ENCODE measurements at regions not wholly inside any gene's neighbourhood (a gene's known extent, or its start where the extent isn't known, plus 50 kb on each side); places are given as distances from the start of the nearest gene placed in this dataset.

DNA sequence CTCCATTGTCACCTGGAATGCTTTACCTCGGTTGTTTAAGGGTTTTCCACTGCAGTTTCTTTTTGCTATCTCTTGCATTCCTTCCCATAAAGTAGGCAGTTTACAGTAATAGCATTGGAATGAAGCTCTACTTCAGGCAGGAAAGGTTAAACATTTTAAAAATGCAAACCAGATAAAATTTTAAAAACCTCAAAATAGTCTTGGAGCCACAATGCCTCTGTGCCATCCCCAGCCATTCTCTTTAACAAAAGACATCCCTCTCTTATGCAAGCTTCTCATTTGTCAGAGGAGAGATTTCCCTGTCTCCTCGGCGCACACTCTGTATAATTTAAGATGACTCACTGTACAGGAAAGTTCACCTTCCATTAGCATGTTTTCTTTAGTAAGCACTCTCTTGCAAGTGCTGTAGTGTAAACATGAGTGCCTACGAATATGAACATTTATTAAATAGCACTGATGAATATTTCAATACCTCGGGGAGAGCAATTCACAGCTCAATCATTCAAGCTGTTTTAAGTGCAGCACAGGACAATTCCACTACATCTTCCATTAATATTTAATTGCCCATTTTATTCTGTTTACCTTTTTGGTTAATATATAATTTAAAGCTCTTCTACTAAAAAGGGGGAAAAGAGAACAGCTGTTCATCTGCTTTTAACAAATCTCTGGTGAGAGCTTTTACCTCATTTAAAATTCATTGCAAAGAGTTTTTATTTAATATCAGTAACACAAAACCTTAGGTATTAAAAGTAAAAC is 343.6 kb downstream of the SPATA31D1 start:
- no peak for DNase-seq

DNA sequence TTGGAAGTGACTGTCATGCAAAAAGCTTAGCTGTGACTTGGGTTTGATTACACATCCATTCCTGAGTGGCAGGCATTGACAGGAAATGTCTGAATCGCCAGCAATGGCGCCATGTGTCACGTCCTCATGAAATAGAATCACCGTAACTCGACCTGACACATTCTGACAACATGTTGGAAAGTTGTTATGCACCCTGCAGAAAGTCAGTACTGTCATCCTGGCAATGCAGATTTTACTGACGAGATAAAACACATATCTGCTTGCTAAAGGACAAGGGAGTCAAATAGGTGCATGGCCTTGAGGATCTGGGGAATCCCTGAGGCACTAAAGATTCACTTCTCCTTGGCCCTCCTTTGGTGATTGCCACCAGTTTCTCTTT is 344.2 kb downstream of the SPATA31D1 start:
- DNase-seq = no peak

DNA sequence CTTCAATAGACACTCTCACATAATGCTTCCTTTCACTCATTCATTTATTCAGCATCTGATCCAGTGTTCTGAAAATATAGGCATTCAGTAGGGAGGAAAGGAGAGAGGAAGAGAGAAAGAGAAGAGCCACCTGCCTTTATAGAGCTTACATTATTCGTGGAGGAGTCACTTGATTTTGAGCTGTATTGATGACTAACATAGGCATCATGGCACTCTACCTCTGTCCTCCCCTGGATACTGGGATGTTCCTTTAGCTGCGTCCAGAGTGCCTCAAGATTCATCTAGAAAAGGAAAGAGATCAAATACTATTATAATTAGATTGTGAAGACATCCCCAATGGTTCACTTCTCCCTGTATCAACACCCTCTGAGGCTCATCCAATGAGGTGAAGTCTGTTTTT is 345.1 kb downstream of the SPATA31D1 start:
- DNase-seq = no peak

DNA sequence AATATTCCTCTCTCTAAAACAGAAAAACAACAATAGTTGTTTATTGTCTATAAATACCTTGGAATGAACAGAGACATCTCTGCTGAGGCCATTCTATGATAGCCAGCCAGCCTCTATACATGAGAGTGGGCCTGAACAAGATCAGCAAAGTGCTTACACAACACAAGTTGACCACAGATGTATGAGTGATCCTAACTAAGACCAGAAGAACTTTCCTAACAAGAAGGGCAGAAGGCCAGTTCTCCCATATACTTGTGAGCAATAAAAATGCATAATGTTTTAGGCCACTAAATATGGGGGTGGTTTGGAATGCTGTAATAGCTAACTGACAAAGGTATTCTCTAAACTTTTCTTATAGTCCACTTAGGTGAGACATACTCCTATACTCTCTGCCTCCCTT is 345.7 kb downstream of the SPATA31D1 start:
- no peak for DNase-seq

DNA sequence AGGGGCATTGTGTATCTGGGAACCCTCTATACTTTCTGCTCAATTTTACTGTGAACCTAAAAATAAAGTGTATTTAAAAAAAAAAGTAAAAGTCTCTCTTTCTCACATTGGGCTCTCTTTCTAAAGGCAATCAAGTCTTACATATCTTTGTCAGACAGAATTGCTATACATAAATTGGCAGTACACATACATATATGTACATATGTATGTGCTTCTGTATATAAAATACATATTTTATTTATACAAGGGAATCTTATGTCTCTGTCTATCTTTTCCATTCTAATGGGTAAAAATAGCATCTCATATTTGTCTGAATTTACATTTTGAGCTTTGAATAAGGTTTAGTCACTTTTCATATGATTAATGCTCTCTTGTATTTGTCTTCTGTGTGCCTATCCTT is 348.8 kb downstream of the SPATA31D1 start:
- DNase-seq = no peak

DNA sequence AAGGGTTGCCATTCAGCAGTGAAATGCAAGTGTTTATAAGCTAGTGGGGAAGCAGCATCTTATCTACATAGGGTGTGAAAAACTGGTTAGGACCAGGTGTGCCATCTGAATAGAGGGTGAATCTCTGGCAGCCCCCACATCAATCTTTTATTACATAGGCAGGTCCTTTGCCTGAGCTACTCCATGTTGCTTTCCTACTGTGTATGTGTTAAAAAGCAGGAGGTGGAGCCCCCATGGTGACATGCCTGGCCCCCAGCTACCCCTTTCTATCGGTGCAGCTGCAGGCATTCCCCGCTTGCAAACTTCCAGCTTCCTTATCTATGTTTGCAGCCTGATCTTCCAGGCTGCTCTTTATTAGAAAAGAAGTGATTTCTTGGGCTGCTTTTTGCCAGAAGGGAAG is 353.5 kb downstream of the SPATA31D1 start:
- DNase-seq = no peak

DNA sequence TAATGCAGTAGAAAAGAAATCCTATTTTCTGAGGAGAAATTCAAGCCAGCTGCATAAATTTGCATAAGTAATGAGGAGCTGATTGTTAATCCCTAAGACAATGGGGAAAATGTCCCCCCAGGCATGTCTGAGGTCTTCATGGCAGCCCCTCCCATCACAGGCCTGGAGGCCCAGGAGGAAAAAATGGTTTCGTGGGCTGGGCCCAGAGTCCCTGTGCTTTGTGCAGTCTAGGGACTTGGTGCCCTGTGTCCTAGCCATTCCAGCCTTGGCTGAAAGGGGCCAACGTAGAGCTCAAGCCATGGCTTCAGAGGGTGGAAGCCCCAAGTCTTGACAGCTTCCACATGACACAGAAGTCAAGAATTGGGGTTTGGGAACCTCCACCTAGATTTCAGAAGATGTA is 357.5 kb downstream of the SPATA31D1 start:
- no peak for DNase-seq

DNA sequence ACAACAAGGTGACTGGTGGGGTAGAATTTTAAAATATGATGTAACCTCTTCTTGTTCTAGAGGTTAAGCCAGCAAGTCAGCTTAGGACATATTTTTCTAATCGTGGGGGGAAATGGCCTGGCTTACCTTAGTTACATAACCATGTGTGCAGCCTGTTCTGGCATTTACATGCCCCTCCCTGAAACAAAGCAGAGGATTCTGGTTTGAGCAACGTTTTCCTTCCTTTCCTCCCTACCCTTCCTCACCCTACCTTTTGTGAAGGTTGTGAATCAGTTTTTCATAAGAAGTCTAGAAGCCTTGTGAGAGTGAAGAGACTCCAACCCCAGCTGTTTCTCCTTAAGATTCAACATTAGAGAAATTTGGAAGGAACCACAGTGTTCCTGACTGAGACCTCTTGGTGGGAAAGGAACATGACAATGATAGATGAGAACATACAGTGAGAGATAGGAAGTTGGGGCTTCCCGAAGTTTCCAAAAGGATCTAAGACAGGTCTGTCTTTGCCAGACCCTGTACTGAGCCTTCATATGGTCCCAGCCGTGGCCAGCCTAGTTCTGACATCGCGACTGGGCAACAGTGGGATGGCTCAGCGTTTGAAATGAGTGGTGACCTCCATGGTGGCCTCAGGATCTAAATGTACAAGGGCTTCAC is 365.2 kb downstream of the SPATA31D1 start:
- DNase-seq = no peak

DNA sequence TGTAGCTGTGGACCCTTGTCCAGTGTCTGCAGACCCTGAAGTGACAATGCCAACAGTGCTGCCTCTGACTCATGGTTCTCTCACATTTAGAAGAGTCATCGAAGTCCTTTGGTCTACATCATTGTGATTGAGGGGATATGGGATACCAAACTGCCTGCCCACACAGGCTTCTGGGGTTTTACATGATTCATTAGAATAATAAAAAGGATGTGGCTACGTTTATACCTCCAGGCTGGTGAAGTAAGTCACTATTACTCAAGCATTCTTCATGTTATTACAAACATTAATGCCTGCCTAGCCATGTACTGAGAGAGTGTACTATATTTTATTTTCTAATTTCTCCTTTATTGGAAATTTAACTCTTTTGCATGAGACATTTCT is 365.7 kb downstream of the SPATA31D1 start:
- DNase-seq = no peak

DNA sequence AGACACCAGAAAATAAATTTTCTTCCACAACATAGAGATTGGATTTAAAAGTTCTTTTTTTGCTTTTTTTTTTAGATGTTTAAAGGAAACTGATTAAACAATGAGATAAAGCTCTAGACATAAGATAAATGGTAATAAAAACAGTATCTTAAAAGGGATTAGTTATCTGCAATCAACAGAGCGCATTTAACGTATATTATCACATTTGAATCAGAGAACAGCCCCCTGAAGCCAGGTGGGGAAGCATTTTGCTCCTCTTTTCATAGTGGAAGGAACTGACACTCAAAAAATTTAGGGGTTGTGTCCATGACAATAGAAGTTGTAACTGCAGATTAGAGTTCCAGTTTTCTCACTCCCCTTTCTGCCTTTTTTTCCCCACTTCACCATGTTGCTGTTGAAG is 367.6 kb downstream of the SPATA31D1 start:
- DNase-seq = no peak

DNA sequence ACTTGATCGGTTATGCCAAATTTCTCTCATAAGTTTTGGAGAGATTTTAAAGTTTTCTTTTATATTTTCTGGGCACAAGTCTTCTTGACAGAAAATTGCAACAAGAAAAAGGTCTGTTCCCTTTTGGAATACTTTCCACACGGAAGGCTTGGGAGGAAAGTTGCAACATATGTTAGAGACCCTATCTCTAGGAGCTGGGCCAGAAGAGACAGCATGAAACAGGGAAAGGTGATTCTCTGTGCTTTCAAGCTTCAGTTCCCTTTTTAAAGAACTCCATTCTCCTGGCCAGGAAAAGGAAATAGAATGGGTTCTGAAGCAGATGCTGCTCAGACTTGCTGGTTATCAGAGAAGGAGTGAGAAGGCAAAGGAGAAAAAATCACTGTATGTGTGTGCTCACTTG is 368.3 kb downstream of the SPATA31D1 start:
- DNase-seq = no peak

DNA sequence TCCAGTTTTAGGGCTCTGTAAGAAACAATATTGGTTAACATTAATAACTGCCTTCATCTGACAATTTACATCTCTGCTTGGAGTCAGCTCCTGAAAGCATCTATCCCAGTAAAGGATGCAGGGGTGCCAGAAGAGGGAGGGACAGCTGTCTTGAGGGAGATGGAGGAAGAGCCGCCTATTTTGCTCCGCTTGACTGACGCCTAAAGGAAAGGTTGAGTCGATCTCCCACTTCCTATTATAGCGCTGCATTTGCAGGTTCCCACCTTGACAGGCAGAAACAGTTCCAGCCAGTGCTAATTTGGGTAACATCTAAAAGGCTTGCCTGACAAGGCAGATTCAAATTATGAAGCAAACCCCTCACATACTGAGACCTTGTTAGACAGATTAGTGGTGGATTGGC is 374.6 kb downstream of the SPATA31D1 start:
- DNase-seq = no peak

DNA sequence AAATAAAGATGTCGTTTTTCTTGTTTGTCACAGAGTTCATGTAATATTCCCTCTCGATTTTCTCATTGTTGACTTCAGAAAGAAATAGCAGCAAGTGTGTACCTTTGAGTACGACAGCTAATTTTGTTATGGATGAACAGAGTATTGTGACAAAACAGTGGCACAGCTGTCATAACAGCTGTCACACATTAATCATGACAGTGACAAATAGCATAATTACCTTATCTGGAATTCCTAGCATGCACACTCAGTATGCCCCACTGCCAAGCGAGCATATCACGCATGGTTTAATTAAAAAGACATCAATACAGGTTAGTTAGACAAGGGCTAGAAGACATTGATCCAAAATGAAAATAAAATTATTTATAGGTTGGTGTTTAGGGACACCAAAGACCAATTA is 375.1 kb downstream of the SPATA31D1 start:
- DNase-seq = no peak

DNA sequence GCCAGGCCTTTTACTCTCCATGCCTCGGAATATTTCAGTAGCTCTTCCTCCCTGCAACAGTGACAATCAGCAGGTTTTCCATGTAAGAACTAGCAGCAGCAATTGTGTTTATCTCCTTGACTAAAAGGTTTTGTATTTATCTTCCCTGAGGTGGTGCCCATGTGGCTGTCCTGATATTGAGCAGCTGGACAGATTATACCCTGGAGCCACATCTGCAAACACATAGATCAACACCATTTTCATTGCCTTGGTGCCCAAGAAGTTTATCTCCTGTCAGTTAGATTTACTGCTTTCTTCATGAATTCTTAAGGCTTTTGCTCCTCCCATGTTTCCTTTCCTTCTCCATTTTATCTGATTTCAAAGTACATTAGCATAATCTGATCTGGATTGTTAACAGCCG is 378.4 kb downstream of the SPATA31D1 start:
- DNase-seq = no peak

DNA sequence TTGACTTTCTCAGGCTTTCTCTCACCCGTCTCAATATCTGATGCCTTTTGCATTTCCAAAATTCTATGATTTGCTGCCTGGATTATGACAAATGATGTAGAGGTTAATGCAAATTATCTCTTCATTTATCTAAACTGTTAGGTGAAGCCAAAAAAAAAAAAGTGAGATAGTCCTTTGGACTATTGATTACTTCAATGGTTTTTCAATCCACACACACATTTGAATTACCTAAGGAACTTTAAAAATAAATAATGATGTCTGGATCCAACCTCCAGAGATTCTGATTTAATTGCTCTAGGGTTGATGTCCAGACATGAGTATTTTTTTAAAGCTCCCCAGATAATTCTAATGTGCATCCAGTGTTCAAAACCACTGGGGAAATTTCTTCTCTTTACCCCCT is 379.4 kb downstream of the SPATA31D1 start:
- DNase-seq = no peak

DNA sequence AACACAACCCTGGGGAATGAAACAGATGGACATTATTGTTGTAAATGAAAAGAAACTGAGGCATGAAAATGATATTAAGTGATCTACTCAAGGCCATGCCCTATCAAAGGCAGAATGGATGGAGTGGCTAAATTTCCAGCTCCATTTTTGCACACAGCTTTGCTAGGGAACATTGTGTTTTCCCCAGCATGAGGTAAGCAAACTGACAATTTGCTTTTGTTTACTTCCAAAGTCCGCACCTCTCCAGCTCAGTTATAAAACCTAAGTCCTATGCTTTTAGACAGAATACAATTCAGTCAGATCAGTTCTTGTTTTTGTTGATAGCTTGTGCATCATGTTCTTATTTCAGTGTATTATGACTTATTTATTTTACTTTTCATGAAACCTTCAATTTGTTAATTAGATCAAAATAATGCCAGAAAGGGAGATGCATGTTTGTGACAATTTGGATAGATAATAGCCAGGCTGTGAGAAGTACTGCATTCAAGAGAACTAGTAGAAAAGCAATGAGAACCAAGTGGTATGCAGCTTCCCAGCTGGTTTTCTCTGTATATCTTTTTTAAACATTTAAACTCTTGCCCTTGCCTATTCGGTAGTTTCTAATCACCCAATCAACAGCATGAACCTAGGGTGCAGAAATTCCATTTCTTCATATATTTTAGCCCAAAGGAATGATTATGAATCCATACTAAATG is 380.8 kb downstream of the SPATA31D1 start:
- no peak for DNase-seq

DNA sequence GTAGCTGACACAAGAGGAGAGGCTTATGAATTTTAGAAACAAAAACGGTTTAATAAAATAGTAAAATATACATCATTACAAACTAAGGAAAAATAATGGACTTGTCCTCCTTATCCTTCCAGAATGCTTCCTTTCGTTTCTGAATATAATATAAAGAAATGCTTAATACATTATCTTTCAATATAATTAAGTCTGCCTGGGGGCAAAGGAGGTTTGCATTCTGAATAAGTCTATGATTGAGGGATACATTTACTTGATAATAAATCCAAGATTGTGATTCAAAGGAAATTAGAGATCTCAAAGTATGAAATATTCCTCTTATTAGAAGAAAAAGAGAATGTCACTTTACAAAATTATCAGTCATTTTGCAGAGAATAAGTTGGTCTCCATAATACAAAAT is 386.5 kb downstream of the SPATA31D1 start:
- no peak for DNase-seq

DNA sequence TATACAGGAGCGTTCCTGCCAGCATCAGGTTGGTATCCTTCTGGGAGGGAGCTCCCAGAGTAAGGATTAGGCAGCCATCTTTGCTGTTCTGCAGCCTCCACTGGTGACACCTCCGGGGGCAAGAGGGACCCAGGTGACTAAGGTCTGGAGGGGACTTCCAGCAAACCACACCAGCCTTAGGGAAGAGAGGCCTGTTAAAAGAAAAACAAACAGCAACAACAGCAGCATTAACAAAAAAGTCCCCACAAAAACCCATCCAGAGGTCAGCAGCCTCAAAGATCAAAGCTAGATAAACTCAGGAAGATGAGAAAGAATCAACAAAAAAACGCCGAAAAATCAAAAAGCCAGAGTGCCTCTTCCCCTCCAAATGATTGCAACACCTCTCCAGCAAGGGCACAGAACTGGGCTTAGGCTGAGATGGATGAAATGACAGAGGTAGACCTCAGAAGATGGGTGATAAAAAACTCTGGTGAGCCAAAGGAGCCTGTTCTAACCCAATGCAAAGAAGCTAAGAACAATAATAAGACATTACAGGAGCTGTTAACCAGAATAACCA is 388.2 kb downstream of the SPATA31D1 start:
- no peak for DNase-seq

DNA sequence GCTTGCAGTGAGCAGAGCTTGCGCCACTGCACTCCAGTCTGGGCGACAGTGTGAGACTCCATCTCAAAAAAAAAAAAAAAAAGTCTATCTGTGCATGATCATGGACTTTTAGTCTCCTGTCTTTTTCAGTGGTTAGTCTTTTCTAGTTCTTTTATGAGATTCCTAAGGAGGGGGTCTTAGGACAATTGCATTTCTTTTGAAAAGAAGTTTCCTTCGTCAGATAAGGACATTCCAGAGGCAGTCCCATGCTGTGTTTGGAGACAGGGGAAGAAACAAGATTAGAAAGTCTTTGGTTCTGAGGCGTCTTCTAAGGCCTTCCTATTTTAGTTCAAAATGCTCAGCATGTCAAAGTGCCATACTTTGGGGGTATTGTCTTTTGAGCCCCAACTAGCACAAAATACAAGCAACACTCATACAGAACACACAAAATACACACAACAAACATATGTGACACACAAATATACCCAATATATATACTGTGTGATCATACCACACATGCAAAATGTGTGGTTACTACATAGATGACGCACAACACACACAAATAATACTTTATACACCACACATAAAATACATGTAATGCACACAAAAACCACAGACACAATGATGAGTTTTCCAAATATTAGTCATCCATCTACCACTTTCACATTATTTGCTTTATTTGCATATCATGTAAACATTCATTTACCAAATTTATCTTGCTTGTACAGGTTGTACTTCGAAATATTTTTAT is 394.5 kb downstream of the SPATA31D1 start:
- DNase-seq = no peak

DNA sequence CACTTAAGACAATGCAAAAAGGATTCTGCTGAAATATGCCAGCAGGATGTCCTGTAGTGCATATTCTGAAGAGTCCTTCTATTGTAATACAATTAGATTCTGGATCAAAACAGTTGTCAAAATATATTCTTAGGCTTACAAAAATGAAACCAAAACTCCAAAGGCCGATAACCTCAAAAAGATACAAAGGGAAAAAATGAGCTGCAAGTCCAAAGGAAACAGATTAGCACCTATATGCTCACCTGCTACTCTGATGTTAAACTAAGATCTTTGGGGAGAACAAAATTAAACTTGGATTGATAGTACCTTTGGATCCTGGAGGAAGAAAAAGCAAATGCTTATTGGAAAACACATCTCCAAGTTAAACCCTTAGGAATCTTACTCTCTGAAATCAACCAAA is 397.1 kb downstream of the SPATA31D1 start:
- no peak for DNase-seq

DNA sequence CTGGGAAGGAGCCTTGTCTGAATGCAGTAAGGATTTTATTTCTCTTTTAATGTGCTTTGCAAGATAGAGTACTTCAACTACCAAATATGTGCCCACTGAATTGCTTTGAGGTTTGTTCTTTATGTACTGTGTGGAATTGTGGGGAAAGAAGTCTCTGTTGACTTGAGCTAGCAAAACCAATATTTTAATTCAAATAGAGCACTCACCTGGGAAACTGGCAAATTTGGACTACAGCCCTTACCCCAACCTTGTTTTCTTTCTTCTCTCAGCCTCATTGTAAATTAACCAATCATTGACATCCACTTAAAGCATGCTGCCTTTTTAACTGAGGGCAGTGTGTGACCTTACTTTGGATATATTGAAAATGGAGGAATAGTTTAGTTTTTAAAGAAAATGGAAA is 409.0 kb downstream of the SPATA31D1 start:
- no peak for DNase-seq

DNA sequence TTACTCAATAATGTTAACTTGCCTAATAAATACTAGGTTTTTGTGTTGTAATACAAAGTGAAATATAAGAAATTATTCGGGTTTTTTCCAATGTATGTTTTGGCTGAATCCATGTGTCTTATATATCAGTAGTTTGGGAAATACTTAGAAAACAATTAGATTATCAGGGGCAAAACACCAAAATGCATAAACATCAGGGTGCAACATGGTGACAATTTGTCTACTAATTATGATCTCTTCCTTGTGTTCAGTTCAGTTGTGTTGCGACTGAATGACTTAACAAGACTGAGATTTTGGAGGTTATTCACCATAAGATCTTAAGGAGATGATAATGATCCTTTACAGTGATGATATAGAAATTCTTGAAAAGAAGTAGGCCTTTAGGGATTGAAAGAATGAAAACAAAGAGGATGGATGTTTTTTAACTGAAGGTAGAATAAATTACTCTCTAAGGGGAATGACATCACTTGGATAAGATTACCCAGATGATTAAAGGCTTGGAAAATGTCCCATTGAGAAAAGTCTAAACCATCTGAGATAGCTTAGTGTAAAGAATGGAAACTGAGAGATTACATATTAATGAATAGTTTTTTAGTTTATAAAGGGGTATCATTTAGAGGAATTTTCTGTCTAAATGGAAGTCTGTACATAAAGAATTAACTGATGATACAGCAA is 415.8 kb downstream of the SPATA31D1 start:
- DNase-seq = no peak

DNA sequence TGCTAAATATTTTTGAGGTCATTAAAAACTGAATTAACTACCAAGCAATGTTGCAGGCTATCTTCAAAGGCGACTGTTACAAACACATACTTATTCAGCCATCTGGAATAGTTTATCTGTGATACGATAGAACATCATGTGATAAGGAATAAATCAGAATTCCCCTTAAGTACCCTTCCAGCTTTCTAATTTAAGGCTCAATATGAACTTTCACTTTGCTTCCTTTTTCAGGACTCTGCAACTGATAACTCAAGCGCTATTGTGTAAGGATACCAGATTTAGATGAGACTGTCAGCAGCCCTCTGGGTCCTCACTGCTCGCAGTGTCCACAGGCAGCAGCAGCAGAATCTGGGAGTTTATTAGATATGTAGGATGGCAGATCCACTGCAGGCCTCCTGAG is 416.3 kb downstream of the SPATA31D1 start:
- DNase-seq = no peak
